ENCODE measurements at regions not wholly inside any gene's neighbourhood (a gene's known extent, or its start where the extent isn't known, plus 50 kb on each side); places are given as distances from the start of the nearest gene placed in this dataset.
A peak's percentile ranks its signal among the peaks of the same experiment; 100 is the strongest.
"Not testable (repeated sequence)": the region's sequence is repeated elsewhere in the genome, so short reads cannot be mapped to it uniquely, and the experiment has no call there.

DNA sequence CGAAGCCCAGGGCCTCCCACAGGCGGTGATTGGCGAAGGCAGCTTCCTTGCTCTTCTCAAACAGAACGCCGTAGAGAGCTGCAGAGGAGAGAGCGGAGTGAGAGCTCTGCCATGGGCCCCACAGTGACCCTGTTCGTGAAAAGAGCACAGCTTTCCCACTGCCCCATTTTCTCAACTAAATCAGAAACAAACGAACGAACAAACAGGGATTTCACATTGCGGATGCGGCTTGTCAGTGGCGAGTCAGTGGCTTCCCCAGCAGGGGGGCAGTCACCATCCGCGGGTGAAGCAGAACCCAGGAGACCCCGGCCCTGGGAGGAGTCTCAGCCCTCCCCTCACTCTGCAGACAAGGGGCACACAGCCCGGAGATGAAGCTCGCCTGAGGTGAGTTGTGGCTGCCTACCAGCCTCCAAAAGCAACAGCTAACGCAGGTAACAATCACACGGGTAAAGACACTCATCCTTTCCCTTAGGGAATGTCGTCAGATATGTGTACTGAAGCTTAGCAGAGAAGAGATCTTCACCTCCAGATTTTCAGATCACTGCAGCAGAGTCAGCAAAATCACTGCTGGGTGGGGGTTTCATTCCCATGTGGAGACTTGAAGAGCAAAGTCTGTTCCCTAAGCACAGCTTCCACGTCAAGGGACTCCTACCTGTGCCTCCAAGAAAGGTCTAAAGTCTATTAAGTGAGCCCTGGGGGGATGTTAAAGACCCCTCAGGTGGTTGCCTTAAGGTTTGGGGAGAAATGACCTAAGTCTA is 51.2 kb upstream of the GPR31 start:
- DNase-seq (ENCODE audit: low spot score), result no peak

DNA sequence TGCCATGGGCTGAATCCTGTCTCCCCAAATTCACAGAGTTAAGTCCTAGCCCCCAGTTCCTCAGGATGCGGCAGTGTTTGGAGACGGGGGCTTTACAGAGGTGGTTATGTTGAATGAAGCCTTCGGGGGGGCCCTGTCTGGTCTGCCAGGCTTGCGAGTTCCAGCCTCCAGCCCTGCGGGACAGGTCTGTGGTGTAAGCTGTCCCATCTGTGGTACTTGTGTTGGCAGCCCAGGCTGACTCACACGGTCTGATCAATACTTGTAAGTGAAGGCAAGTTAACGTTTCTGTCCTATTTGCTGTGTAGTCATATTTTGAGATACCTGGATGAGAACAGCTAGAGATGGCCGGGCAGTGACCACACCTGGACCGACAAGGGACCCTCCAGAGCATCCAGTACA is 51.8 kb upstream of the GPR31 start:
- peak; percentile 44 for DNase-seq (ENCODE audit: low spot score)

DNA sequence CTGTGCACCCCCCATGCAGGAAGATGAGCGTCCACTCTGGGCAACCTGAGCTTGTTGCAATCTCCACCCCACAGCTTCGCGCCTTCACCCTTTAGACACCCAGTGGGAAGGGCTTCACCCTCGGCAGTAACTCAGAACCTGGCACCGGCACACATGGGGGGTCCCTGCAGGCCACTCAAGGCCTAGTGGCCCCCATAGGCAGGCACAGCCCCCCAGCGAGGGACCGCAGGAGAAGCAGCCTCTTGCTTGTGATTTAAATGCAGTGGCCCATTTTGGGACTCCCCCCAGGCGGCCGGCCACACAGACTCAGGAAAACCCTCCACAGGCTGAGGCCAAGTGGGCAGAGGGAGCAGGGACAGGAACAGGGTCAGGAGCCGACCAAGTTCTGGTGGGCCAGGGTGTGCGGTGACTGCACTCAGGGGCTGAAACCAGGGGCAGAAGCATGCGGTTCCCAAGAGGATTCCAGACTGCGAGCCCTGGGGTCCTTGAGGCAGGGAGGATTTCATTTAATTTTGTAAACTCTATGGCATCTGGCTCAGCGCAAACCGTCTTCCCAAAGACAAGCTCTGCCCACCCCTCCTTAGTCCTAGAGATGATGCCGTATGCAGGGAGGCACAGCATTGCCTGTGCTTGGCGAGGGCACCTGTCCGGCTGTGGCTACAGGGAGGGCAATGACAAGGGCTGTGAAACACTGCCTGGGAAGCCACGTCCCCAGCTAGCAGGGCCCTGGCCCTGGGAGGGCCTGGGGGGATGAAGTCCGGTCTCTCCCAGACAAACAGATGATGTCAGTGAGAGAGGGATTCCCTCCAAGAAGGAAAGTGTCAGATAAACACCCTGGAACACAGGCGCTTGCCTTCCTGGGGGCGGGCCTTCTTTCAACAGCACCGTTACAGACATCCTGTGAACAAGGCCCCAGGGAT is 52.9 kb upstream of the GPR31 start:
- DNase-seq (ENCODE audit: low spot score), result no peak

DNA sequence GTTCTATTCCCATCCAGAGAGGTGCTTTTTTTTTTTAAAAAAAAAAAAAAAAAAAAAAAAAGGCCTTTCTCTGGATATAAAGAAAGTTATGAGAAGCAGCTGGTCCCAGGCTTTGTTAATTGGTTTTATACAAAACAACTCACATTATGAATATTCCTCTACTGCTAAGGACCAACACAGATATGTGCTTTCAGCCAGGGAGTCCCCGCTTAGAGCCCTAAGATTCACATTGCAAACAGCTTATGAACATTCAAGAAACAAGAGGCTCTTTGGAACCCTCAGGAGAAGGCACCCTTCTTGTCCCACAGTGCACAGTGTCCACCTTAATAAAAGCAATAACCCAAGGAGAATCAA is 53.5 kb upstream of the GPR31 start:
- no peak for DNase-seq (ENCODE audit: low spot score)

DNA sequence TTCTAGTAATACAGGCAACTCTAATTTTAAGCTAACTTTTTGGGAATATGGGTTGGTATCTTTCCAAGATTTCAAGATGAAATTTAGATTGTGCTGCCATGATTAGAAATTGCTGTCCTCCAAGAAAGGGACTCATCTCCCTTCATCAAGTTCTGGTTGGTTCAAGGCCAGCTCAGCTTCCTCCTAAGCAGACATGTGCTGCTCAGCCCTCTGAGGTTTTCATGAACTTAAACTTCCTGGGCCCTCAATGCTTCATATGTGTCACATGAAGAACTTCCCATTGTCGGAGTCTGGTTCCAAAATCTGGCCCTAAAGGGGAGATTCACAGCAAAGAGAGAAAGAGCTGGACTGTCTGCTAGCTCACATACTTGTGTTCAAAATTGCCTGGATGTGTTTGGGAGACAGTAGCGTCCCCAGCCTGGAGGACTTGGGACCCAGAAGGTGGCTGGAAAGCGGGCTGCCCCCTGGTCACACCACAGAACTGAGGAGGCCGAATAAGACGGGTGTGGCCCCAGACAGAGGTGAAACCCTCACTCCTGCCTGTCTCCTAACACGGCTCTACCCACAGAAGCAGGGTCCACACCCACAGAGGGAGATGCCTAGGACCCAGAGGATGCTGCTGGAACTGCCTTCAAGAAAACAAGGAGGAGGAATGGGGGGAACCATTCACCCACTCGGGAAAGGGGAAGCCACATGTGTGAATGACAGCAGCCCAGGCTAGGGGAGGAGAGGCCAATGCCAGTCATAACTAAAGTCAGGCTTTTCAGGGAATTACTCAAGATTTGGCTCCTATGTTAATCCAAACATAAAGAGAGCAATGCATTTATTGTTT is 54.3 kb upstream of the GPR31 start:
- DNase-seq (ENCODE audit: low spot score), result no peak

DNA sequence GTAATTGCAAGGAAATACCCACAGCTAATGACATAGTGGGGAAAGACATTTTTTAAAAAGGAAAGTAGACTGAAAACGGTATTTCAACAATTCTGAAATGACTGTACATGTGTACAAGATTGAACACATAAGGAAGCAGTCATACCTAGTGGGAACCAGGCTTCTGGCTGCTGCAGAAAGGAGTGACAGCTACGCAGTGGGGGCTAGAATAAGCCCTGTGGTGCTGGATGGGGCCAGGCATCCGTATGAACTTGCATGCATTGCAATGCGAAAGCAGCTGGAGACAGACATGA is 54.9 kb upstream of the GPR31 start:
- no peak for DNase-seq (ENCODE audit: low spot score)

DNA sequence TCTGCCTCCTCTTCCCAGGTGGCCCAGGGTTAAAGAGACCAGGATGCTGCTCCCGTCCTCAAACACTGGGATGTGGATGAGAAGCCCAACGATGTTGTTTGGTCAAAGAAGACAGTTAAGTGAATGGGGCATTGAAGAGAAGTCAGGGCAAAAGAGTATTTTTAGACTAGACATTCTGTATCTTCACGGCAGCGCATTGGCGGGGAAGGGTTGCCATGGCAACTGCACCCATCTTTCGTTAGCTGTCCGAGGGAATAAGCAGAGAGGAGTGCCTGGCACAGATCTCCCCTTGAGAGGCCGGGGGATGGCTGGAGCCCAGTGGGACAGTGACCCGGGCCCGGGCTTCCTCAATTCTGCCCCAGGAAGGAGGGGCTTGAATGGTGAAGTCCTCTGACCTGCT is 56.4 kb upstream of the GPR31 start:
- DNase-seq (ENCODE audit: low spot score), result no peak

GRCh38 chr6:167215429-167216250 is 57.9 kb upstream of the GPR31 start:
- DNase-seq (ENCODE audit: low spot score), result not testable (repeated sequence)

DNA sequence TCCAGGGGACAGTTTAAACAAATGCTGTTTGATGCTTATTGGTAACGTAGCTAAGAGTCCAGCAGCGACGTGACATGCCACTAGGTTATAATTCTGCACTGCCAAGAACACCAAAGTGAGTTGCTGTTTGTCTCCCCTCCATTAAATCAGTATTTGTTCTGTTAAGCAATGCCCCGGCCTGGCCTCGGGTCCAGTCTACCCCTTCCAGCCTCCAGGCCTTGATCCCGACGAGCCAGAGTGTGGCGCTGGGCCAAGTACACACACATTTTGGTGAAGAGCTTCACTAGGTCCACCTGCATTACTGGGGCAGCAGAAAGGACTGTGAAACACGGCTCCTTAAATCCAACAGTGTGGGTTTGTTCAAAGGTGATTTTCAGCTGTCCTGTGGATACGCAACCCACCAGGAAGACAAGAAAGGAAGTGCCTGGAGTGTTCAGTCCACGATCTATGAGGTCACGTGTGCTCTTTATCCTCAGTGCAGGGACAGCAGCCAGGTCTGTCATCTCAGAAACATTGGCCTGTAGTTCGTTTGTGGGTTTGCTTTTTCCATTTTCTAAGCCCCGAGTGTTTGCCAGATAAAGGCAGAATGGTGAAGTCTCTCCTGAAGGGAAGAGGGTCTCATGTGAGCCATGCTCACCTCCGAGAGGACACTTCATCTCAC is 58.7 kb upstream of the GPR31 start:
- DNase-seq (ENCODE audit: low spot score), result not testable (repeated sequence)

DNA sequence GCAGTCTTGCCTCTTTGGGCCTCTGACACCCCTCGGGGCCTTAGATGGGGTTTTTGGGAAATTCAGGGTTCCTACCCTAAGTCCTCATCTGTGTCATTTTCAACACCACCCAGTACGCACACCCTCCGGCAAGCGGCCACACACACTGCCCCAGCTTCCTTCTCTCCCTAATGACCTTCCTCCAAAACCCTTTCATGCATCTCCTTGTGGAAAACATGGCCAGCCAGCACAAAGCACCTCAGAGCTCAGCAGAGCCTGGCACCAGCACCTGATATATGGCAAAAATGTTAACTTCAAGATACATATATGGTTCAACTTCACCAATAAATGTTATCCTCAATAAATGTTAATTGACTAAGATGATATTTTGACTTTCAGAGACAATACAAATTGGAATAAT is 59.3 kb upstream of the GPR31 start:
- DNase-seq (ENCODE audit: low spot score), result not testable (repeated sequence)

DNA sequence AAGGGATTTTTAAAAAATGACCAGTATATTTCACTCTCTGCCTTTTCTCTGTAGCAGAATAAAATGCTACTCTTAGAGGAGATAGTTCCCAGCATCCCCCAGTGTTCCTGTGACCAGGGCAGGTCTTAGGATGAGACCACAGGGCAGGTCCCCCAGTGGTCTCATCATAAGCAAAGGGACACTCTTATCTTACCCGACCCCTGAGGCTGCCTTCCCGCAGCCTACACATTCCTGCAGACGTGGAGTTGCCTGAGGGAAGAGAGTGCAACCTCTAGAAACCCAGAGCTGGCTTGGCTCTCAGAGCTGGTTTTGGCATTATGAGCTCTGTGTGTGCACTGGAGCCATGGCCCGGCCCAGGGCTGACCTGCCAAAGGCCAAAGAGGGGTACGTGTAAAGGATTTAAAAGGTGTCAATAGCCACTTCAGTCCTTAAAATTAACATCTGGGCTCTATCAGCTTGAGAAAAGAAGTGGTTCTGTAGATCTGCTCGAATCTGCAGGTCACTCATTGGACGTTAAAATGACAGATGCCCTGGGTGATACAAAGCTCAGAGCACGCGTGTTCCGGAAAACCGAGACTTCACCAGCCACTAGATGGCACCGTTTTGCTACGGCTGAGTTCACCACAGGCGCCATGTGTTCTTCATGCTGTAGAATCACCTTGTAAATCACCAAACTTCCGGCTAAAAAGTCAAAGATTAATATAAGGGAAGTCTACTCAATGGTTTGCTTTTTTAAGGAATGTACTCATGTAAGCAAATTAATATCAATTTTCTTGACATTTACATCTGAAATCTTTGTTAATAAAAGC is 60.4 kb upstream of the GPR31 start:
- not testable (repeated sequence) for DNase-seq (ENCODE audit: low spot score)

GRCh38 chr6:167219079-167219478 is 61.3 kb upstream of the GPR31 start:
- DNase-seq (ENCODE audit: low spot score), result not testable (repeated sequence)

DNA sequence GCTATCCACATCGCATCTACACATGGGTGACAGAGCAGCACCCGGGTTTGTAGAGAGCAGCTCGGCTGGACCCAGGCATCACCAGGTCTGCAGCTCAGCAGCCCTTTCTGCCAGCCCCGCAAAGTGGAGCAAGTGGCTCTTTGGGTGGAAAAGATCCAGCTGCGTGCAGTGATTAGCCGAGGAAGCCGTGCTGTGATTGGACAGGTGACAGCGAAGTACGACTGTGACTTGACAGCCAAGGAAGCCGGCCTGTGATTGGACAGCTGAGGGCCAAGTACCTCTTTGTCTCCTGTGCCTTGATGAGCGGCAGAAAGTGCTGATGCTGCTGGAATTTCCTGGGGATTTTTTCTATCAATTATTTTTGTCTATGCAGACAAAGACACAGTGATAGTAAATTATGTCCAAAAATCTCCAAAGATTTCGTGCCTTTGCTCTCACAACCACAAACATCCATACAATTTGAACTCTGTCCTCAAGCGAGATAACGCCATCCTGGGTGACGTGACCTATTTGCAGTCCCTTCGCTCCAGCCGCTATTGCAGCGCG is 62.3 kb upstream of the GPR31 start:
- no peak for DNase-seq (ENCODE audit: low spot score)

GRCh38 chr6:167221400-167222201 is 63.8 kb upstream of the GPR31 start:
- no peak for DNase-seq (ENCODE audit: low spot score)

- DNase-seq (ENCODE audit: low spot score), result not testable (repeated sequence)
These were observed 65.3 kb upstream of the UNC93A start for GRCh38 chr6:167225566-167226382.

DNA sequence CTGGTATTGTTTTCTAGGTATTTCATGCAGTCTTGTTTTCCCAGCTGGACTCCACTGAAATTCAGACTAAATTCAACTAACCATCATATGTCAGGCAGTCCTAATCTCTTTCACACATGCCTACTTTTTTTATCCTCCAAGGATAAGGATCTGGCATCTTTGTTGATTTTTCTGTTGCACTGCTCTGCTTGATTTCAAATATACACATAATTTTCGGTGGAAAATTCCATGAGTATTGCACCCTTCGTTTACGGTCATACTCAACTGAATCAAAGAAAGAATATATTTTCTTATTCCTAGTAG is 64.8 kb upstream of the UNC93A start:
- DNase-seq (ENCODE audit: low spot score), result no peak

DNA sequence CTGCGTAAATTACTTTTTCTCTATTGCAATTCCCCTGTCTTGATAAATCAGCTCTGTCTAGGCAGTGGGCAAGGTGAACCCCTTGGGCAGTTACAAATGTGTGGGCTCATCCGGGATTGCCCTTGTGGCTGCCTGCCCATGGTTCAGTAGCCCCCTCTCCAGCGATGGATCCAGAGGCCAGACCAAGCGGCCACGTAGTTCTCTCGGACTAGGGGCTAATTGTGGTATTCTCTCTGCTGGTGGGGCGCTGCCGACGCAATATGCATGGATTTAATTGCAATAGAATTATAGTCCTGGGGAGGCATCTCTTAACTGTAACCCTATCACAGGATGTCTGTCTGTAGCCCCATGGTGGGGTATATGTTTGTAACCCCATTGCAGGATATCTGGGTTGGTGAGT is 64.3 kb upstream of the UNC93A start:
- no peak for DNase-seq (ENCODE audit: low spot score)

DNA sequence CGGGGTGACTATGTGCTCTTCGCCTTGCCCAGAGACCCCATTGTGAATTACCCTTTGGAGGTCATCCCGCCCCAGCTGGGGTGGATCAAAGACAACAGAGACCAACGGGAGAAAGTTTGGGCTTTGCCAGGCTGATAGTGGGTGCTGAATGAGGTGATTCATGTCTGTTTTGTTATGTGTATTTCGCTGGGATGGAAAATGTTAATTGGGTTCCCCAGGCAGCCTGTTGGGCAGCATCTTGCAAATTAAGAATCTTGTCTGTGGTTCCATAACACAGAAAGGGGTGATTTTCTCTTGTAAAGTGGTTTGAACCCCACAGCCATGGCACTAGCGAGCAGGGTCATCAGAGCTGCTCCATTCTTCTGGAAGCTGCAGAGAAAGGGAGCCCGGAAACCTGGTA is 63.1 kb upstream of the UNC93A start:
- no peak for DNase-seq (ENCODE audit: low spot score)
